ENCODE measurements at regions not wholly inside any gene's neighbourhood (a gene's known extent, or its start where the extent isn't known, plus 50 kb on each side); places are given as distances from the start of the nearest gene placed in this dataset.

GRCh38 chr13:44320611-44321010, 53.0 kb upstream of the SERP2 start:
- TF ChIP-seq, protein P1, sequence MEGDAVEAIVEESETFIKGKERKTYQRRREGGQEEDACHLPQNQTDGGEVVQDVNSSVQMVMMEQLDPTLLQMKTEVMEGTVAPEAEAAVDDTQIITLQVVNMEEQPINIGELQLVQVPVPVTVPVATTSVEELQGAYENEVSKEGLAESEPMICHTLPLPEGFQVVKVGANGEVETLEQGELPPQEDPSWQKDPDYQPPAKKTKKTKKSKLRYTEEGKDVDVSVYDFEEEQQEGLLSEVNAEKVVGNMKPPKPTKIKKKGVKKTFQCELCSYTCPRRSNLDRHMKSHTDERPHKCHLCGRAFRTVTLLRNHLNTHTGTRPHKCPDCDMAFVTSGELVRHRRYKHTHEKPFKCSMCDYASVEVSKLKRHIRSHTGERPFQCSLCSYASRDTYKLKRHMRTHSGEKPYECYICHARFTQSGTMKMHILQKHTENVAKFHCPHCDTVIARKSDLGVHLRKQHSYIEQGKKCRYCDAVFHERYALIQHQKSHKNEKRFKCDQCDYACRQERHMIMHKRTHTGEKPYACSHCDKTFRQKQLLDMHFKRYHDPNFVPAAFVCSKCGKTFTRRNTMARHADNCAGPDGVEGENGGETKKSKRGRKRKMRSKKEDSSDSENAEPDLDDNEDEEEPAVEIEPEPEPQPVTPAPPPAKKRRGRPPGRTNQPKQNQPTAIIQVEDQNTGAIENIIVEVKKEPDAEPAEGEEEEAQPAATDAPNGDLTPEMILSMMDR (IDR thresholded peaks at IDR 0.05) = no peak
- no peak for TF ChIP-seq POLR2A (IDR thresholded peaks at IDR 0.05)

Data from tibial nerve (tissue), 3 donors.